BLaER1 (cell line): ENCODE measurements at regions not wholly inside any gene's neighbourhood (a gene's known extent, or its start where the extent isn't known, plus 50 kb on each side); places are given as distances from the start of the nearest gene placed in this dataset.

ENCODE experiments used
- H3K27ac ChIP-seq: shearing (Covaris generic); formaldehyde crosslinking; 2 replicates; pipeline ENCODE4 v1.8.1; 2022
- H3K27me3 ChIP-seq: shearing (Covaris generic); formaldehyde crosslinking; 2 replicates; pipeline ENCODE4 v1.8.1; 2022
- H3K36me3 ChIP-seq: shearing (Covaris generic); formaldehyde crosslinking; 2 replicates; pipeline ENCODE4 v1.8.1; 2022
- H3K4me1 ChIP-seq: shearing (Covaris generic); formaldehyde crosslinking; 2 replicates; pipeline ENCODE4 v1.8.1; 2022
- H3K4me2 ChIP-seq: shearing (Covaris generic); formaldehyde crosslinking; 2 replicates; pipeline ENCODE4 v1.8.1; 2022
- H3K4me3 ChIP-seq: shearing (Covaris generic); formaldehyde crosslinking; 2 replicates; pipeline ENCODE4 v1.8.1; 2022
- H3K9ac ChIP-seq: shearing (Covaris generic); formaldehyde crosslinking; 2 replicates; pipeline ENCODE4 v1.8.1; 2022
- H3K9me3 ChIP-seq: shearing (Covaris generic); formaldehyde crosslinking; 2 replicates; pipeline ENCODE4 v1.8.1; 2022
- H4K20me1 ChIP-seq: shearing (Covaris generic); formaldehyde crosslinking; 2 replicates; pipeline ENCODE4 v1.8.1; 2022
- Cebpa-rat ChIP-seq: shearing (Covaris generic); IDR thresholded peaks from 2 replicates; pipeline ENCODE4 v1.8.1; 2022

DNA sequence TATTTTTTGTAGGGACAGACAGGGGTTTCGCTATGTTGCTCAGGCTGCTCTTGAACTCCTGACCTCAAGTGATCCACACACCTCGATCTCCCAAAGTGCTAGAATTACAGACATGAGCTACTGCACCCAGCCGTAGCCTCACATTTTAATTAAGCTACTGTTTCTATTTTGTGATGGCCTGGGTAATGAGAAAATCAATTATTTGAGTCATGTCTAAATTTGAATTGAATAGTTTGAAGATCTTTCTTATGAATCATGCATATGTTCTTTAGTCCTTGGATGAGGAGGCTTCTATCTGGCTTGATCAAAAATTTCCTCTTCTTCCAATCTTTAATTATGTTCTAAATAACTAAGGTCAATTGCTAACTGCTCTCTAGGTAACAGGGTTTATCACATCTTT is 175.0 kb downstream of the REEP3 start:
- H3K9ac ChIP-seq: no peak overlapping the region
- no peak overlapping the region for H3K4me2 ChIP-seq
- H4K20me1 ChIP-seq: no peaks in the 10 kb centered on the region
- no peaks in the 10 kb centered on the region for H3K27me3 ChIP-seq
- no peak overlapping the region for H3K4me3 ChIP-seq
- no peak overlapping the region for H3K27ac ChIP-seq
- no peaks in the 10 kb centered on the region for H3K36me3 ChIP-seq
- no peak for TF ChIP-seq Cebpa-rat
- no peaks in the 10 kb centered on the region; the same call in 1 of the 2 replicates for H3K9me3 ChIP-seq
- peaks cover 33% of the 10 kb centered on the region for H3K4me1 ChIP-seq

DNA sequence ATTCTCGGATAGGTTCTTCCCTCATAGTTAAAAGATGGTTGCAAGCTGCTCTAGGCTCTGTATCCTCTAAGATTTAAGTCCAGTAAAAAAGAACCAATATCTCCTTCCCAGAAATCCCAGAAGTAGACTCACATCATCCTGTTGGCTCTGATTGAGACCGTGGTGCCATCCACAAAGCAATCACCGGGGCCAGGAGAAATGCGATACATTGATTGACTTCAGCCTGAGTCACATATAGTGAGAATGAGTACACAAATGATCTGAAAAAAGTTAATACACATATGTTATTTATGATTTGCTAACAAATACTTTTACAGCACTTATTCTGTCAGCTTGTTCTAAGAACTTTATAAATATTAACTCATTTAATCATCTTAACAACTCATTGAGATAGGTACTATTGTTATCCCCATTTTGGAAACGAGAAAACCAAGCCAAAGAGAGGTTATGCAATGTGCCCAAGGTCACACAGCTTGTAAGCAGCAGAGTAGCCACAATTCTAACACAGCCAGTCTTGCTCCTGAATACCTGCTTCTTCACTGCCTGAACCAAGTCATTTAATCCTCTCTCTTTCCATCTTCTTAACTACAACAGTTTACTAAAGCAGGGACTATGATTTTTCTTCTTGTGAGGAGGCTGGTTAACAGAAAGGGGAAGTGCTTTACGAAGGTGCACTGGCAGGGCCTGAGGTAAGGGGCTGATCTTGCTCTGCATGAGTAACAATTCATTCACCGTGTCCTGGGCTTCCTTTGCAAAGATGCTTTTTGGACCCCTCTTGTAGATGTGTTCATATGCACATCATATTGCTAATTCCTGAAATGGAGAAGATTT is 177.0 kb downstream of the REEP3 start:
- H3K9ac ChIP-seq: no peak overlapping the region
- no peak for TF ChIP-seq Cebpa-rat
- no peaks in the 10 kb centered on the region for H3K27me3 ChIP-seq
- peaks cover 37% of the 10 kb centered on the region for H3K4me1 ChIP-seq
- H4K20me1 ChIP-seq: no peaks in the 10 kb centered on the region
- no peak overlapping the region for H3K27ac ChIP-seq
- no peak overlapping the region for H3K4me3 ChIP-seq
- no peaks in the 10 kb centered on the region; the same call in 1 of the 2 replicates for H3K9me3 ChIP-seq
- no peak overlapping the region for H3K4me2 ChIP-seq
- no peaks in the 10 kb centered on the region for H3K36me3 ChIP-seq

GRCh38 chr10:63698787-63699150 is 177.6 kb downstream of the REEP3 start:
- Histone ChIP-seq H3K4me3 (no peak overlapping the region), H3K27ac (no peak overlapping the region), H3K27me3 (no peaks in the 10 kb centered on the region), H4K20me1 (no peaks in the 10 kb centered on the region), H3K4me1 (peaks cover 40% of the 10 kb centered on the region), H3K9me3 (no peaks in the 10 kb centered on the region; the same call in 1 of the 2 replicates), H3K4me2 (peak overlapping the region; percentile 29; the same call in 1 of the 2 replicates), H3K36me3 (no peaks in the 10 kb centered on the region), H3K9ac (no peak overlapping the region)
- TF ChIP-seq Cebpa-rat: no peak

DNA sequence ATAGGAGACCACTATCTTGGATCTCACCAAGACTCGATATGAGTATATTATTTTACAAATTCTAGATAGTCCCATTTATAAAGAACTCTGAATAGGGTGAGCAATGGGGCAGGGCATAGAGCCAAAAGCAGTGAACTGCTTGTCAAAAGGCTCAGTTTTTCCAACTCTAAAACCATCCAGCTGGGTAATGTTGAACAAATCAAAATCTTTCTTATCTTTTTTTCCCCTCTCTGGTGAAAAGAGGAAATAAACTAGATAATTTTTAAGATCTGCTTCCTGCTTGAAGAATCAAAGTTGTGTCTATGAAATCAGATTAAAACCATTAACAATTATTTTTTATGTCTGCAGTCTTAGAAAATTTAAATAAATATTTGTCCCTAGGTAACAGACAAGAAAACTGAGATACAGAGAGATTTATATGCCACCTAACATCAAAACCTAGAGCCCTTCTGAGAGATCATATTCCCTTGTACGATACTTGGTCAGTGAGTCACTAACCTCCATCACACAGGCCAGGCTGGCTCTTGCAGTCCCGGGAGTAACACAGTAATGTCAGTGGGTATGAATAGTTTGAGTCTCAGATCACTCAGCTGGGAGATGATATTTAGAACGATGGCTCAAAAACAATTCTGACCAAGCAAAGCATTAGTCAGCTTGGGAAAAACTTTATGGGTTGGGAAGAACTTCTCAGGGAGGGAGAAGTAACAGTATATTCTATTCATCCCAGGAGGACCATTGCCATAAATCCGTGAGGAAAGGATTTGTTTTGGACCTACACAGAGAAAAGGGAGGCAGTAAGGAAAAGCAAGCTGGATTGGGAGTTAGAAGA is 178.8 kb downstream of the REEP3 start:
- Histone ChIP-seq H3K36me3 (no peaks in the 10 kb centered on the region), H3K4me2 (peak overlapping the region; percentile 29), H3K4me1 (peaks cover 40% of the 10 kb centered on the region), H3K27ac (no peak overlapping the region), H4K20me1 (no peaks in the 10 kb centered on the region), H3K27me3 (no peaks in the 10 kb centered on the region), H3K4me3 (no peak overlapping the region), H3K9ac (no peak overlapping the region), H3K9me3 (no peaks in the 10 kb centered on the region)
- no peak for TF ChIP-seq Cebpa-rat

GRCh38 chr10:63700631-63701156 is 179.5 kb downstream of the REEP3 start:
- no peak overlapping the region for H3K9ac ChIP-seq
- peaks cover 40% of the 10 kb centered on the region for H3K4me1 ChIP-seq
- no peaks in the 10 kb centered on the region for H4K20me1 ChIP-seq
- H3K27me3 ChIP-seq: no peaks in the 10 kb centered on the region
- 0 out of 2 replicates have a peak overlapping the region, but pooled peaks have one; percentile 29 for H3K4me2 ChIP-seq
- no peak overlapping the region for H3K27ac ChIP-seq
- H3K36me3 ChIP-seq: no peaks in the 10 kb centered on the region
- no peaks in the 10 kb centered on the region for H3K9me3 ChIP-seq
- H3K4me3 ChIP-seq: no peak overlapping the region
- TF ChIP-seq Cebpa-rat: no peak

DNA sequence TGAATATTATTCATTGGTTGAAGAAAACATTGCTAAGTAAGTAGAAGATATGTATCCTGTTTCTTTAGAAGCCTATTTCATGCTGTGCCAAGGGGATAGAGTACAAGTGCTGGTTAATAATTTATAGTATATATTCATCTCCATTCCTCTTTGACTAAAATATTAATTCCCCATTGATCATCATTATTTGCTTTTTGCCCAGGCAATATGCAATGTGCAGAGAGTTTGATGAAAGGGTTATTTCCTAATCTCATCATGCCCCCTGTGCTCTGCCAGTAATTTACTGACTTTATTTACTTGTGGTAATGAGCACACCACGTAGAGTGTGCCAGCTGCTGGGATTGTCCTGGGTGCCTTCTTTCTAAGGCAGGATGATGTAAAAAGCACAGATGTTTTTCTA is 180.9 kb downstream of the REEP3 start:
- Histone ChIP-seq H3K9ac (no peak overlapping the region), H3K36me3 (no peaks in the 10 kb centered on the region), H3K27ac (no peak overlapping the region), H3K4me3 (no peak overlapping the region), H3K27me3 (no peaks in the 10 kb centered on the region), H3K9me3 (no peaks in the 10 kb centered on the region), H3K4me1 (peaks cover 40% of the 10 kb centered on the region), H4K20me1 (no peaks in the 10 kb centered on the region), H3K4me2 (peak overlapping the region; percentile 2; the same call in 1 of the 2 replicates)
- no peak for TF ChIP-seq Cebpa-rat

GRCh38 chr10:63703113-63703670 is 182.0 kb downstream of the REEP3 start:
- peak overlapping the region; percentile 52 for H3K27ac ChIP-seq
- peak; percentile 78; the same call in 1 of the 2 replicates for TF ChIP-seq Cebpa-rat
- no peaks in the 10 kb centered on the region for H3K9me3 ChIP-seq
- peaks cover 40% of the 10 kb centered on the region for H3K4me1 ChIP-seq
- no peaks in the 10 kb centered on the region for H3K27me3 ChIP-seq
- no peaks in the 10 kb centered on the region for H3K36me3 ChIP-seq
- peak overlapping the region; percentile 48 for H3K4me2 ChIP-seq
- no peak overlapping the region for H3K9ac ChIP-seq
- no peak overlapping the region for H3K4me3 ChIP-seq
- H4K20me1 ChIP-seq: no peaks in the 10 kb centered on the region

DNA sequence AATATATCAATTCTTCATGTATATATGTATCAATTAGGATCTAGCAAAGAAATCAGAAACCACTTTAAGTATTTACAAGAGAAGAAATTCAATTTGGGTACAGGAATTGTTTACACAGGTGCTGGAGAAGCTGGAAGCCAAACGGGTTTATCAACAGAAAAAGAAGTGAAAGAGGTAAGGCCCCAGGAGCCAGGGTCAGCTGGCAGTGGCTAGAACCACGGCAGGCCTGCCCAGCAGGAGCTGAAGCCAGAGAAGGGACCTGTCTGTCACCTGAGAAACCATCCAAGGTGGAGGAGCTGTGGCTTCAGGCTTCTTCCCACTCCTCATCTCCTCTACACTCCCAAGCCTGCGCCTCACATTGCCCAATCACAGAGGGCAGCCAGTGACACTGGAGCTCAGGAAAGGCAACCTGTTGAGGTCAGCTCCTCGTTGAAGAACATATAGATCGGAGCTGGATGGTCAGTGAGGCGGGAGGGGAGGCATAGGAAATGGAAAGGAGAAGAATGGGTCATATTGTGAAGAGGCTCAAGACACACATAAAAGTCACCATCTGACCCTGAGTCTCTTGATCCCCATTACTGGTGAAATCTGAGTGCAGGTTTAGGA is 182.6 kb downstream of the REEP3 start:
- TF ChIP-seq Cebpa-rat: no peak
- H3K4me2 ChIP-seq: no peak overlapping the region
- H4K20me1 ChIP-seq: no peaks in the 10 kb centered on the region
- H3K27me3 ChIP-seq: no peaks in the 10 kb centered on the region
- peaks cover 34% of the 10 kb centered on the region for H3K4me1 ChIP-seq
- no peak overlapping the region for H3K4me3 ChIP-seq
- no peaks in the 10 kb centered on the region for H3K36me3 ChIP-seq
- no peaks in the 10 kb centered on the region for H3K9me3 ChIP-seq
- no peak overlapping the region for H3K9ac ChIP-seq
- peak overlapping the region; percentile 52; the same call in 1 of the 2 replicates for H3K27ac ChIP-seq

DNA sequence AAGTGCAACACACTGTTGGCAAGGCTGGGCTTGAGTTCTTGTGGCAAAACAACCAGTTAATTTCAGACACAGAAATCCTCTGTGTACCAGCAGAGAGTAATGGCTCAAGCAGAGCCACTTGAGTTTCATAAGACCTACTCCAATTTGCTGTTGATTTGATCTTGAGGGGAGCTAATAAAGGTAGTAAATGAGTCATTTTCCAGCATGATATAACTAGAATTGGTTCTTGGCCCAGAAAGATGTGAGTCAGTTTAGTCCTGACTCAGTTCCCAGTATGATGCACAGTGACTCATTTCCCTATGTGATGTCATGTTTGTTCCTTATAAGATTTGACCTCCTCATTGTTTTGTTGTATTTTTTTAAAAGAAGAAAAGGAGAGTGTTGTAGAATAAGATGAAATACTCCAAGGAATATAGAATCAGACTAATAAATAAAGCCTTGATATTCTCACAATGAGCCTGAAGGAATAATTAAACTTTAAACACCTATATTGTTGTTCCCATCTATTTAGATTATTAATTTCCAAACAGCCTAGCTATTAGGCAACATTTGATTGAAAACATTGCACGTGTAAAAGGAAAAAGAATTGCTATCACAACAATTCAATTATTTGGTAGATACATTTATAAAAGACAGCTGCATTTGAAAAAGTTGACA is 186.2 kb downstream of the REEP3 start:
- TF ChIP-seq Cebpa-rat: no peak
- Histone ChIP-seq H3K9ac (no peak overlapping the region), H3K4me3 (no peak overlapping the region), H3K9me3 (no peaks in the 10 kb centered on the region), H3K36me3 (no peaks in the 10 kb centered on the region), H3K27ac (no peak overlapping the region), H3K4me1 (peaks cover 41% of the 10 kb centered on the region), H3K4me2 (no peak overlapping the region), H3K27me3 (no peaks in the 10 kb centered on the region), H4K20me1 (no peaks in the 10 kb centered on the region)
